Common myeloid progenitor, CD34-positive (primary cell): ENCODE measurements at regions not wholly inside any gene's neighbourhood (a gene's known extent, or its start where the extent isn't known, plus 50 kb on each side); places are given as distances from the start of the nearest gene placed in this dataset.
"Not testable (repeated sequence)": the region's sequence is repeated elsewhere in the genome, so short reads cannot be mapped to it uniquely, and the experiment has no call there.

Source experiments
- CTCF ChIA-PET: fragments of 350-600 bp; sonication (Branson Sonifier 250); formaldehyde crosslinking; loops from one replicate; lab custom pipeline; 2021; ENCODE audit warnings: antibody characterized with exemption; lab: Charles Lee
- POLR2A ChIA-PET: fragments of 350-600 bp; sonication (Branson Sonifier 250); formaldehyde crosslinking; loops from one replicate; lab custom pipeline; 2021; ENCODE audit warnings: antibody characterized with exemption; lab: Charles Lee
- DNase-seq, 3 donors: peaks; one replicate each; pipeline versions ENCODE4 v3.0.0 to v3.0.0-alpha.2; 2013
- H3K27ac ChIP-seq, 2 experiments: 1 replicate in 1 of 2; 2 replicates in 1 of 2; pipeline ENCODE4 v1.7.0; 2013; ENCODE audit warnings: inconsistent platforms in 2 of 2, low read length in 2 of 2, mild to moderate bottlenecking in 2 of 2, low read depth in 1 of 2, moderate library complexity in 1 of 2; ENCODE audit not compliant: severe bottlenecking in 2 of 2, insufficient read depth in 1 of 2, poor library complexity in 1 of 2
- H3K27me3 ChIP-seq, 5 experiments: replicated peaks in 2 of 5; 1 replicate in 3 of 5; 2 replicates in 2 of 5; pipeline versions ENCODE4 v1.6.1 to v1.7.0; 2013; ENCODE audit warnings: low read length in 4 of 5, mild to moderate bottlenecking in 2 of 5, moderate library complexity in 2 of 5, inconsistent platforms in 1 of 5; ENCODE audit not compliant: insufficient read depth in 5 of 5, control insufficient read depth in 4 of 5
- H3K36me3 ChIP-seq, 4 experiments: 1 replicate in 2 of 4; 2 replicates in 2 of 4; pipeline versions ENCODE4 v1.6.1 to v1.7.0; 2013; ENCODE audit warnings: low read length in 3 of 4, control low read depth in 1 of 4, mild to moderate bottlenecking in 1 of 4; ENCODE audit not compliant: control insufficient read depth in 4 of 4, insufficient read depth in 4 of 4
- H3K4me1 ChIP-seq, 4 experiments: 1 replicate in 3 of 4; 2 replicates in 1 of 4; pipeline versions ENCODE4 v1.6.1 to v1.7.1; 2013; ENCODE audit warnings: low read length in 3 of 4, mild to moderate bottlenecking in 3 of 4, control low read depth in 1 of 4, inconsistent platforms in 1 of 4, moderate library complexity in 1 of 4; ENCODE audit not compliant: control insufficient read depth in 4 of 4, insufficient read depth in 4 of 4; ENCODE audit errors: control extremely low read depth in 1 of 4
- H3K4me3 ChIP-seq, 7 experiments: 1 replicate in 4 of 7; 2 replicates in 3 of 7; pipeline versions ENCODE4 v1.5.1 to v1.7.0; 2013; ENCODE audit warnings: mild to moderate bottlenecking in 7 of 7, low read length in 6 of 7, moderate library complexity in 6 of 7, inconsistent platforms in 2 of 7, low read depth in 2 of 7, control low read depth in 1 of 7; ENCODE audit not compliant: insufficient read depth in 4 of 7, control insufficient read depth in 1 of 7; ENCODE audit errors: extremely low read depth in 1 of 7
- H3K9me3 ChIP-seq, 5 experiments: 1 replicate in 4 of 5; 2 replicates in 1 of 5; pipeline versions ENCODE4 v1.6.1 to v1.7.1; 2013; ENCODE audit warnings: low read length in 4 of 5, mild to moderate bottlenecking in 2 of 5, inconsistent platforms in 1 of 5, low read depth in 1 of 5, moderate library complexity in 1 of 5; ENCODE audit not compliant: control insufficient read depth in 4 of 5, insufficient read depth in 2 of 5; ENCODE audit errors: control extremely low read depth in 1 of 5
- WGBS: methylation state at CpG from one replicate; pipeline ENCODE4 v1.1.5; 2013; ENCODE audit not compliant: insufficient coverage; 5-methylcytosine and 5-hydroxymethylcytosine counted together

DNA sequence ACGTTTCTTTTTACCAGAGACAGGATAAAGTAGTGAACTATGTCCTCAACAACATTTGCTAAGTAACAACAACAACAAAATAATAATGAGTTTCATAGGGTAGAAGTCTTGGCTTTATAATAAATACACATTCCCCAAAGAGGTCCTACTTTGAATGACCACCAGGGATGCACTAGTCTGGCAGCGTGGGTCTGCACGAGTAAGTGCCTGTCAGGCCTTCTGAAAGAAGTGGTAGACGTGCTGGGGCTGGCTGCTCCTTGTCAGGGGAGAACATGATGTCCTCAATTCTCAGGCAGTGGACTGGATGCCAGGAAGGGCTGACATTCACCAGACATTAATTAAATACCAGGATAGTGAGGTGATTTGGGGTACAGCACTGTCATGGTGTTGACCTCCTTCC lies 331.1 kb downstream of the TMEM38B start:
- Histone ChIP-seq H3K27ac (no peak overlapping the region), H3K4me3 (no peak overlapping the region), H3K36me3 (no peaks in the 10 kb centered on the region), H3K9me3 (no peaks in the 10 kb centered on the region), H3K4me1 (no peaks in the 10 kb centered on the region), H3K27me3 (no peaks in the 10 kb centered on the region)
- WGBS = 53% methylated on average over 2 of the region's 4 CpGs
- ChIA-PET POLR2A (no interaction called here), CTCF (no interaction called here)
- DNase-seq = no peak

DNA sequence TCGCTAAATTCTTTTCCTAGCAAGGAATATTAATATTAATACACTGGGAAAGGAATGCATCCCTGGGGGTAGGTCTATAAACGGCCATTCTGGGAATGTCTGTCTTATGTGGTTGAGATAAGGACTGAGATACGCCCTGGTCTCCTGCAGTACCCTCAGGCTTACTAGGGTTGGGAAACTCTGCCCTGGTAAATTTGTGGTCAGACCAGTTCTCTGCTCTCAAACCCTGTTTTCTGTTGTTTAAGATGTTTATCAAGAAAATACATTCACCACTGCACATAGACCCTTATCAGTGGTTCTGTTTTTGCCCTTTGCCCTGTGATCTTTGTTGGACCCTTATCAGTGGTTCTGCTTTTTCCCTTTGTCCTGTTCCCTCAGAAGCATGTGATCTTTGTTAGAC lies 335.8 kb downstream of the TMEM38B start:
- H3K4me1 ChIP-seq, H3K27me3 ChIP-seq, H3K36me3 ChIP-seq, H3K4me3 ChIP-seq, DNase-seq, H3K27ac ChIP-seq, H3K9me3 ChIP-seq, POLR2A ChIA-PET, CTCF ChIA-PET: not testable (repeated sequence)
- 100% methylated on average over 1 of the region's 3 CpGs for WGBS

DNA sequence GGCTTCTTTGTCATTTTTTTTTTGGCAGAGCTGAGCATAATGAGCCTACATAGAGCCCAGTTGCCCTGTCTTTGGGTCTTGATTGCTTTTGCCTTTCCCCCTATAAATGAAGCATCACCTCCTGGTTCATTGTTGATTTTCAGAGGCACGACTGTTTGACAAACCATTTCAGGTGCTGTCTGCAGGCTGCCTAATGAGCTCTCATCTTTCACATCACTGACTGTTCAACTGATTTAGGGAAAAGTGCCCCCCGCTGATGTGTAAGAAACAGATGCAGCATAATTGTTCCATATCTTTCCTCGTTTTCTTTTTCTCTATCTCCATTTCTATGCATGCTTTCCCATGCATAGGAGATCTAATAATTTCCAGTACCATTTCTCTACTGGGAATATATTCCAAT lies 338.6 kb downstream of the TMEM38B start:
- no peaks in the 10 kb centered on the region for H3K36me3 ChIP-seq
- CTCF ChIA-PET = no interaction called here
- H3K9me3 ChIP-seq = peaks cover 0 to 8% (median 0%) of the 10 kb centered on the region in 5 experiments
- no peak overlapping the region for H3K27ac ChIP-seq
- WGBS = 100% methylated on average over 1 of the region's 3 CpGs
- no peak overlapping the region for H3K4me3 ChIP-seq
- H3K4me1 ChIP-seq = no peaks in the 10 kb centered on the region
- no peak for DNase-seq
- POLR2A ChIA-PET = no interaction called here
- H3K27me3 ChIP-seq = no peaks in the 10 kb centered on the region

DNA sequence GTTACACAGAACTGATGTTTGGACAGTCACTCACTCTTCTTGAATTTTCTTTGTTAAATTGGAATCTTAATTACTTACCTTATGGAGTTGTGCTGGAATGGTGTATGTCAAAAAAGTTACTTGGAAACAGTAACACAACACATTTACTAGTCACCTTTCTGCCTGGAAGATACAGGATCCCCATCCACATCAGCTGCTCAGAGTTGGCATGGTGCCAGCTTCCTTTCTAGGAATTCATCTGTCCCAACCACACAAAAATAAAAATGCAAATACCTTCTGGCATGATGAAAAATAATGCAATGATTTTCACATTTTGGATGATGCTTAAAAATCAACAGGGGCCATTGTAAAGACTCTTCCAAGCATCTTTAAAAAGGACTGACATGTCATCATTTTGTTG lies 341.5 kb downstream of the TMEM38B start:
- peaks cover 0 to 6% (median 0%) of the 10 kb centered on the region in 5 experiments for H3K9me3 ChIP-seq
- H3K4me3 ChIP-seq = no peak overlapping the region
- CTCF ChIA-PET = no interaction called here
- no peak for DNase-seq
- POLR2A ChIA-PET = no interaction called here
- H3K27ac ChIP-seq = no peak overlapping the region
- H3K4me1 ChIP-seq = no peaks in the 10 kb centered on the region
- no peaks in the 10 kb centered on the region for H3K27me3 ChIP-seq
- H3K36me3 ChIP-seq = no peaks in the 10 kb centered on the region

DNA sequence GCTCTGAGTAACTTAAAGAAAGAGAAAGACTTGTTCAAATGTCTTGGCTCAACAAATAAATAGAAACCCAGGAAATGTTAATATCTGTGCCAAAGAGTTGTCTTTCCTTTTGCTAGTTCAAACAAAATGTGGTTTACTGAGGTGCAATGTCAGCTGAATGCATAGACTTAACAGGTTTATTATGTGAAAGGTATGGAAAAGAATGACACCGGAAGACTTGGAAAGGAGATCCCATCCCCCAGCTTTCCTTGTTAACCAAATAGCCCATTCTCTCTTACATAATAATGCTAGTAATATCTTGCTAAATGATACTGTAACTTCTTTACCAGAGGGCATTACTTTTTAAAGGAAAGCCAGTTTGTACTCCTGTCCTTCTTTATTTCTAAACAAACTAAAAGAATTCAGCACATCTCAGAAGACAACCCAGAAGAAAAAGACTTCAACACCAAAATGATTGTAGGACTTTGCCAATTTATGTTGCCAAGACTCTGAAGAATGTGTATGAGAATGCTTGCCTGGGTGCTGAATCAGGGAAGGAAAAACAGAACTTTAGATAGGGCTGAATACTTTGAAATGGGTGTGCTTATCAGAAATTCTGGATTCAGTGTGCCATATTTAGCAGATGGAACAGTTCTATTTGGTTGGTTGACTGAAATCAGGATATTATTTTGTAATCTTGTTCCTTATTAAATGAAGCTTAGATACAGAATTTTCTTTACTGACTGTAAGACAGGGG lies 344.1 kb downstream of the TMEM38B start:
- DNase-seq = no peak
- Histone ChIP-seq H3K9me3 (no peaks in the 10 kb centered on the region), H3K4me3 (no peak overlapping the region), H3K27ac (no peak overlapping the region), H3K4me1 (no peaks in the 10 kb centered on the region), H3K27me3 (no peaks in the 10 kb centered on the region), H3K36me3 (no peaks in the 10 kb centered on the region)
- WGBS = no CpG with 5 or more reads among the region's 1 CpG
- POLR2A ChIA-PET = no interaction called here
- CTCF ChIA-PET = no interaction called here

DNA sequence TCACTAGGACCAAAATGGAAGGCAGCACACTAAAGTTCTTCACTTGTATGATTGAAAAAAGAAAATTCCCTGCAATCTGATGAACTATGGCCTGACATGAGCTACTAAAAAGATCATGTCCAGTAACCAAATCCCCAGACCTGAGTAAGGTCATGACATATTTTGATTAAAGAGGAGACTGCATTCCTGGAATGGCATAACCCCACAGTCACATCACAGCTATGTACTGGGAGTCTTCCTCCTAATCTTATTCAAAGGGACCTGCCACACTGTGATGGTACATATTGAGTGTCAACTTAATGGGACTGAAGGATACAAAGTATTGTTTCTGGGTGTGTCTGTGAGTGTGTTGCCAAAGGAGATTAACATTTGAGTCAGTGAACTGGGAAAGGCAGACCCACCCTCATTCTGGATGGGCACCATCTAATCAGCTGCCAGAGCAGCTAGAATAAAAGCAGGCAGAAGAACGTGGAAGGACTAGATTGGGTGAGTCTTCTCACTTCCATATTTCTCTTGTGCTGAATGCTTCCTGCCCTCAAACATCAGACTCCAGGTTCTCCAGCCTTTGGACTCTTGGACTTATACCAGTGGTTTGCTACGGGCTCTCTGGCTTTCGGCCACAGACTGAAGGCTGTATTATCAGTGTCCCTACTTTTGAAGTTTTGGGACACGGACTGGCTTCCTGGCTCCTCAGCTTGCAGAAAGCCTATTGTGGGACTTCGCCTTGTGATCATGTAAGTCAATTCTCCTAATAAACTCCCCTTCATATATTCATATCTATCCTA lies 345.0 kb downstream of the TMEM38B start:
- H3K9me3 ChIP-seq = peaks cover 0 to 2% (median 0%) of the 10 kb centered on the region in 5 experiments
- no peak for DNase-seq
- ChIA-PET CTCF (no interaction called here), POLR2A (no interaction called here)
- H3K27me3 ChIP-seq = no peaks in the 10 kb centered on the region
- H3K4me1 ChIP-seq = no peaks in the 10 kb centered on the region
- no peak overlapping the region for H3K27ac ChIP-seq
- no peaks in the 10 kb centered on the region for H3K36me3 ChIP-seq
- 100% methylated on average over 3 of the region's 5 CpGs for WGBS
- no peak overlapping the region for H3K4me3 ChIP-seq

DNA sequence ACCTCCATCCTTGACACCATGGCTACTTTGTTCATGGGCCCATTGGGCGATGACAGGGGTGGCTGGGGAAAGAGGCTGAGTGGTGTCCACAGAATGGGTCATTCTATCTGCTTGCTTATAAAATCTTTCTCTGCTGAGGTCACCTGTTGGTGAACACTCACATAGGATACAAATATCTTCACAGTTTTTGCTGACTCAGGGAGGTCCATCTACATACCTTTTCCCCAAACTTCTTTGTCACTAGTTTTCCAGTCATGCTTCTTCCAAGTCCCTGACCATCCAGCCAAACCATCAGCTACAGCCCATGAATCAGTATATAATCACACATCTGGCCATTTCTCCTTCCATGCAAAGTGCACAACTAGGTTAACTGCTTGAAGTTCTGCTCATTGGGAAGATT lies 347.6 kb downstream of the TMEM38B start:
- H3K4me1 ChIP-seq, POLR2A ChIA-PET, H3K27ac ChIP-seq, H3K4me3 ChIP-seq, CTCF ChIA-PET, H3K27me3 ChIP-seq, DNase-seq, H3K36me3 ChIP-seq: not testable (repeated sequence)
- H3K9me3 ChIP-seq = peaks cover 0 to 15% (median 3%) of the 10 kb centered on the region in 5 experiments
- WGBS = 83% methylated on average over 1 of the region's 1 CpG
